ENCODE measurements at regions not wholly inside any gene's neighbourhood (a gene's known extent, or its start where the extent isn't known, plus 50 kb on each side); places are given as distances from the start of the nearest gene placed in this dataset.

GRCh38 chr6:121999456-122000065 lies 399.9 kb upstream of the HSF2 start:
- no peak overlapping the region for H3K27ac ChIP-seq (ENCODE audit: low read depth, low read length)
- no peak overlapping the region for H3K4me2 ChIP-seq (ENCODE audit: low read length)
- no peak overlapping the region for H3K4me3 ChIP-seq (ENCODE audit: low read length)
- H3K9me3 ChIP-seq (ENCODE audit: control insufficient read depth, insufficient read depth, low read length) = no peaks in the 10 kb centered on the region
- H3F3A ChIP-seq (ENCODE audit: control insufficient read depth, insufficient read depth) = no peaks in the 10 kb centered on the region
- no peak for TF ChIP-seq EZH2phosphoT487 (IDR thresholded peaks at IDR 0.05; ENCODE audit: borderline replicate concordance, low read length)
- H3K4me1 ChIP-seq (ENCODE audit: control insufficient read depth, low read length) = no peaks in the 10 kb centered on the region
- H3K36me3 ChIP-seq (ENCODE audit: control insufficient read depth, low read length) = no peaks in the 10 kb centered on the region
- no peaks in the 10 kb centered on the region for H3K79me2 ChIP-seq (ENCODE audit: control insufficient read depth, low read length)
- no peaks in the 10 kb centered on the region for H4K20me1 ChIP-seq (ENCODE audit: control insufficient read depth, insufficient read depth, low read depth, low read length)
- no peaks in the 10 kb centered on the region for H3K27me3 ChIP-seq (ENCODE audit: control insufficient read depth, low read length)
- no peaks in the 10 kb centered on the region for H3K9me2 ChIP-seq (replicated peaks; ENCODE audit: control insufficient read depth, low read length)

- Histone ChIP-seq H3K9me2 (replicated peaks; ENCODE audit: control insufficient read depth, low read length) (no peaks in the 10 kb centered on the region), H3K27ac (ENCODE audit: low read depth, low read length) (no peak overlapping the region), H3K9me3 (ENCODE audit: control insufficient read depth, insufficient read depth, low read length) (no peaks in the 10 kb centered on the region), H3K4me2 (ENCODE audit: low read length) (no peak overlapping the region), H3K27me3 (ENCODE audit: control insufficient read depth, low read length) (no peaks in the 10 kb centered on the region), H3F3A (ENCODE audit: control insufficient read depth, insufficient read depth) (no peaks in the 10 kb centered on the region), H4K20me1 (ENCODE audit: control insufficient read depth, insufficient read depth, low read depth, low read length) (no peaks in the 10 kb centered on the region), H3K36me3 (ENCODE audit: control insufficient read depth, low read length) (no peaks in the 10 kb centered on the region), H3K4me1 (ENCODE audit: control insufficient read depth, low read length) (no peaks in the 10 kb centered on the region), H3K4me3 (ENCODE audit: low read length) (no peak overlapping the region), H3K79me2 (ENCODE audit: control insufficient read depth, low read length) (no peaks in the 10 kb centered on the region)
- TF ChIP-seq CTCF (IDR thresholded peaks at IDR 0.05; ENCODE audit: low read depth, low read length, poor library complexity, severe bottlenecking) = no peak
- TF ChIP-seq EZH2phosphoT487 (IDR thresholded peaks at IDR 0.05; ENCODE audit: borderline replicate concordance, low read length) = no peak
Observed at GRCh38 chr6:122005661-122006060, 393.8 kb upstream of the HSF2 start.

GRCh38 chr6:122007339-122007738 lies 392.1 kb upstream of the HSF2 start:
- H3F3A ChIP-seq (ENCODE audit: control insufficient read depth, insufficient read depth) = no peaks in the 10 kb centered on the region
- no peak overlapping the region for H3K4me3 ChIP-seq (ENCODE audit: low read length)
- no peak overlapping the region for H3K4me2 ChIP-seq (ENCODE audit: low read length)
- H3K9me2 ChIP-seq (replicated peaks; ENCODE audit: control insufficient read depth, low read length) = no peaks in the 10 kb centered on the region
- no peaks in the 10 kb centered on the region for H3K79me2 ChIP-seq (ENCODE audit: control insufficient read depth, low read length)
- H3K27ac ChIP-seq (ENCODE audit: low read depth, low read length) = no peak overlapping the region
- no peaks in the 10 kb centered on the region for H4K20me1 ChIP-seq (ENCODE audit: control insufficient read depth, insufficient read depth, low read depth, low read length)
- no peaks in the 10 kb centered on the region for H3K9me3 ChIP-seq (ENCODE audit: control insufficient read depth, insufficient read depth, low read length)
- H3K27me3 ChIP-seq (ENCODE audit: control insufficient read depth, low read length) = no peaks in the 10 kb centered on the region
- H3K4me1 ChIP-seq (ENCODE audit: control insufficient read depth, low read length) = no peaks in the 10 kb centered on the region
- no peak for TF ChIP-seq EZH2phosphoT487 (IDR thresholded peaks at IDR 0.05; ENCODE audit: borderline replicate concordance, low read length)
- no peak for TF ChIP-seq CTCF (IDR thresholded peaks at IDR 0.05; ENCODE audit: low read depth, low read length, poor library complexity, severe bottlenecking)
- H3K36me3 ChIP-seq (ENCODE audit: control insufficient read depth, low read length) = no peaks in the 10 kb centered on the region

- Histone ChIP-seq H3K79me2 (ENCODE audit: control insufficient read depth, low read length) (no peaks in the 10 kb centered on the region), H3K4me1 (ENCODE audit: control insufficient read depth, low read length) (no peaks in the 10 kb centered on the region), H3K9me3 (ENCODE audit: control insufficient read depth, insufficient read depth, low read length) (no peaks in the 10 kb centered on the region), H3F3A (ENCODE audit: control insufficient read depth, insufficient read depth) (no peaks in the 10 kb centered on the region), H3K27me3 (ENCODE audit: control insufficient read depth, low read length) (no peaks in the 10 kb centered on the region), H4K20me1 (ENCODE audit: control insufficient read depth, insufficient read depth, low read depth, low read length) (no peaks in the 10 kb centered on the region), H3K4me3 (ENCODE audit: low read length) (no peak overlapping the region), H3K4me2 (ENCODE audit: low read length) (no peak overlapping the region), H3K9me2 (replicated peaks; ENCODE audit: control insufficient read depth, low read length) (no peaks in the 10 kb centered on the region), H3K36me3 (ENCODE audit: control insufficient read depth, low read length) (no peaks in the 10 kb centered on the region), H3K27ac (ENCODE audit: low read depth, low read length) (no peak overlapping the region)
- no peak for TF ChIP-seq EZH2phosphoT487 (IDR thresholded peaks at IDR 0.05; ENCODE audit: borderline replicate concordance, low read length)
- no peak for TF ChIP-seq CTCF (IDR thresholded peaks at IDR 0.05; ENCODE audit: low read depth, low read length, poor library complexity, severe bottlenecking)
Observed at GRCh38 chr6:122008101-122008999, 391.1 kb upstream of the HSF2 start.

All from DOHH2 (cell line).